GM21423 (cell line): ENCODE measurements at regions not wholly inside any gene's neighbourhood (a gene's known extent, or its start where the extent isn't known, plus 50 kb on each side); places are given as distances from the start of the nearest gene placed in this dataset.
A peak's percentile ranks its signal among the peaks of the same experiment; 100 is the strongest.

Experiments used
- ATAC-seq: cut with Tn5 transposase; IDR thresholded peaks from one replicate; pipeline ENCODE4 v1.9.1; 2021; ENCODE audit warnings: mild to moderate bottlenecking, moderate library complexity; ENCODE audit not compliant: unreplicated experiment

DNA sequence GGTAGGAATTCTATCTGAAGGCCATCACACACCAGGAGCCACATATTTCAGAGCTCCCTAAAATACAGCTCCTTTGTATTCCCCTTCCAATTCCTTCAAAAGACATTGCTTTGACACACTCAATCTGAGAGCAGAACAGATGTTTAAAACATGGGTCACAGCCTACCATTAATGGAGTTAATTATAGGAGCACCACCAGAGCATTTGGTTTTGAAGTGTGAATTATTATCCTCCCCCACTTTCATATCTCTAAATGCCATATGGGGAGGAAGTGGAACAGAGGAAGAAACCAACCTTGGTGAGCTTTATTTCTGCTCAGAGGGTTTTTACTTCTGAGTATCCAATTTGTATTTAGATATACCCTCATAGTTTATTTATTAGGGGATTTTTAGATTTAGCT lies 50.7 kb upstream of the TNFRSF21 start:
- ATAC-seq: peak; percentile 62

DNA sequence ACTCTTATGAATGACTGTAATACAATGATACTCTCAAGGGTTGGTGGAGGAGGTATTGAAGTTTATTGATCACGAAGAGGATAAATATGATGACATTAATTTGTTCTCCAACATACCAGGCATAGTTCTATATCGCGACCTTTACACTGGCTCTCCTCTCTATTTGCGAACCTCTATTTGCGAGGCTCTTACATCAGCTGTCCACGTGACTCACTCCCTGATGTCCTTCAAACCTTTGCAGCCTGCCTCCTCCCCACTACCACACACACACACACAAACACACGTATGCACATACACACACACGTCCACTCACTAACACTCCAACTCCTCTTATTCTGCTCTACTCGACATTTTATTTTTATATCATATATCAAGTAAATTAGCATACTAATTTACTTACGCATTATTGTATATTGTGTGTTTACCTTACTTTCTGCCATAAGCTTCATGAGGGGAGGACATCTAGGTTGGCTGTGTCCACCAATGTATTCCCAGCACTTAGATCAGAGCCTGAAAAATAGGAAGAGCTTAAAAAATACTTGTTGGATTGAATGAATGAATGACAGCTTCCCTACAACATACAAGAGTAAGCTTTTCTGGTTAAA lies 53.3 kb upstream of the TNFRSF21 start:
- ATAC-seq: no peak

DNA sequence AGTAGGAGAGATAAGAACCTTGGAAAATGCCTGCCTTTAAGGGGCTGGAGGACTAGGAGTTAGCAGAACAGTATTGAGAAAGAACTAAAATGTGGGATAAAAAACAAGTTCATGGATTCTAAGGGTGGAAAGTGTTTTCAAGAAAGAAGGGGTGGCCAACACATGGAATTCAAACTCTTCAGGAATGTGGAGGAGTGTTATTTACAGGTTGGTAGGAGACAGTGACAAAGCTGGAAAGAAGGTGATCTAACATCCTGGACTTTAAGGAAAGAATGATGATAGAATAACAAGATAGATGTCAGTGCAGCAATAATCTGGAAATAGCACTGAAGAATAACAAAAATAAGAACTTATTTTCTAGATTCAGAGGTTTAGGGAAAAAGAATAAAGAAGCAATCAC lies 54.0 kb upstream of the TNFRSF21 start:
- ATAC-seq: no peak

DNA sequence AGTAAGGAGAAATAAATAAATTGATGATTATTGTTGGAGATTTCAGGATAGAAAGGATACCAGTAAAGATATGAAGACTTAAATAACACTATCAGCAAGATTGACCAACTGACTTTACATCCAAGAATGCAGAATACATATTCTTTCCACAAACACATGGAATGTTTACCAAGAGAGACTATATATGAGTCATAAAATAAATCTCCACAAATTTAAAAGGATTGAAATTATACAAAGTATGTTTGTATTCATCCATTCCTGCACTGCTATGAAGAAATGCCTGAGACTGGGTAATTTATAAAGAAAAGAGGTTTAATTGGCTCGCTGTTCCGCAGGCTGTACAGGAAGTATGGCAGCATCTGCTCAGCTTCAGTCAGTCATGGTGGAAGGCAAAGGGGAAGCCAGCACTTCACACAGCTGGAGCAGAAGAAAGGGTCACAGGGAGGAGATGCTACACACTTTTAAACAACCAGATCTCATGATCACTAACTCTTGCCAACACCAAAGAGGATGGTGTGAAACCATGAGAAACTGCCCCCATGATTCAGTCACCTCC lies 56.7 kb upstream of the TNFRSF21 start:
- no peak for ATAC-seq

DNA sequence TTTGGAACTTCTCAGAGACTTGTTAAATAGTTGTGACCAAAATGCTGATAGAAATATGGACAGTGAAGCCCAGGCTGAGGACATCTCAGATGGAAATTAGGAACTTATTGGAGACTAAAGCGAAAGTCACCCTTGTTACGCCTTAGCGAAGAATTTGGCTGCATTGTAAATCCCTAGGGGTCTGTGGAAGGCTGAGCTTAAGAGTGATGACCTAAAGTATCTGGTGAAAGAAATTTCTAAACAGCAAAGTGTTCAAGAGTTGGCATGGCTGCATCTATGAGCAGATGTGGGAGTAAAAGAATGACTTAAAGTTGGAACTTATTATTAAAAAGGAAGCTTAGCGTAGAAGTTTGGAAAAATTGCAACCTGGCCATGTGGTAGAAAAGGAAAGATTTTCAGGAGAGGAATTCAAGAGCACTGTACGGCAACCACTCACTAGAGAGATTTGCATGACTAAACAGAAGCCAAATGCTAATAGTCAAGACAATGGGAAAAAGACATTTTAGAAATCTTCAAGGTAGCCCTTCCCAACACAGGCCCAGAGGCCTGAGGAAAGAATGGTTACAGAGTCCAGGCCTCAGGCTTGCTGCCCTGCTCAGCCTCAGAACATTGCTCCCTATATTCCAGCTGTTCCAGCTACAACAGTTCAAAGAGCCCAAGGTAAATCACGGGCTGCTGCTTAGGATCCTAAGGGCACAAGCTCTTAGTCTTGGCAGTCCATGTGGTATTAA lies 61.6 kb upstream of the TNFRSF21 start:
- ATAC-seq: no peak

DNA sequence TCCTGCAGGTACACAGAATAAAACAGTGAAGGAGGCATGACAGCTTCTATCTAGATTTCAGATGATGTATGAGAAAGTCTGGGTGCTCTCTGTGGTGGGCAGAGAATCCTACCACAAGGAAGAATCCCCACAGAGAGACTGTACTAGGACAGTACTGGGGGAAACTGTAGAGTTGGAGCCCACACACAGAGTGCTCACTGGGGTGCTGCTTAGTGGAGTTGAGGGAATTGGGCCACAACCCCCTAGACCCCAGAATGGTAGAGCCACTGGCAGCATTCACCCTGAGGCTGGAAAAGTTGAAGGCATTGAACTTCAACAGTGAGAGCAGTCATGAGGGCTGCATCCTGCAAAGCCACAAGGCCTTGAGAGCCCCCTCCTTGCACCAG lies 62.2 kb upstream of the TNFRSF21 start:
- ATAC-seq: no peak

DNA sequence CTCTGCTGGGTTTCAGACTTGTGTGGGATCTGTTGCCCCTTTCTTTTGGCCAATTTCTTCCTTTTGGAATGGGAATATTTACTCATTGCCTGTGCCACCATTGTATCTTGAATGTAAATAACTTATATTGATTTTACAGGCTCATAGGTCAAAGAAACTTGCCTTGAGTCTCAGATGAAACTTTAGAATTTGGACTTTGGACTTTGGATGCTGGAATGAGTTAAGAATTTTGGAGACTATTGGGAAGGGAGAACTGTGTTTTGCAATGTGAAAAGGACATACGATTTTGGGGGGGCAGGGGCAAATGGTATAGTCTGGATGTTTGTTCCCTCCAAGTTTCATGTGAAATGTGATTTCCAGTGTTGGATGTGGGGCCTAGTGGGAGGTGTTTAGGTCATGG lies 62.6 kb upstream of the TNFRSF21 start:
- no peak for ATAC-seq

DNA sequence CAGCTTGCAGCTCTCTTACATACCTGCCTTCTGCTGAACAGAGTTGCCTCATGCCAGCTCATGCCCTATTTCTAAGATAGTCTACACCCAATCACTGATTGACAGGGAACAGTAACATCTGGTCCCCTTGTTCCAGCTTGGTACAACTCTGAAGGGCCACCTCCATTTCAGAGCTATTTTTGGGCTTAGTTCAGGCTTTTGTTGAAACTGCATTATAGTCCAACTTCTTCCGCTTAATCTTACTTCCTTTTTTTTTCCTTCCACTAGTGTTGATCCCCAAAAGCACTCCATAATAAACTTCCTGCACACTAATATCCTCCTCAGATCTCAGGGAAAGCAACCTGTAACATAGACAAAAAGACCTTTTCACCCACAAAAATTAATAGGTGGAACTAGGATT lies 65.7 kb upstream of the TNFRSF21 start:
- no peak for ATAC-seq

DNA sequence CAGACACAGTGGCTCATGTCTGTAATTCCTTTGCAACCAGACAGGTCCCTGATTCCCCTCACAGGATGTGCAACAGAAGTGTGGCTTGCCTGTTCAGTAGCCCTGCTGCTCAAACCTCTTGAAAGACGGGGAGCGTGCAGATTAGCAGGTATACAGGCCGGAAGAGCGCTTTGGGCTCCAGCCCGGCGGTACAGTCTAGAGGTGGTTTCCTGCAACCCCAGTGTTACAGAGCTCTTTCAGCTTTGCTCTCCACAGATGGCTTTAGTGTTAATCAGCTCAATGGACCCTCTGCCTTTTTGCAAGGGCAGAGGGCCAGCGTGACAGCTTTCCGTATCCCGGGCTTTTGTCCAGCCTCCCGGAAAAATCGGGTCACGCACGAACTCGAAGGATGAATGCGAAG lies 67.2 kb upstream of the TNFRSF21 start:
- ATAC-seq: peak; percentile 88

DNA sequence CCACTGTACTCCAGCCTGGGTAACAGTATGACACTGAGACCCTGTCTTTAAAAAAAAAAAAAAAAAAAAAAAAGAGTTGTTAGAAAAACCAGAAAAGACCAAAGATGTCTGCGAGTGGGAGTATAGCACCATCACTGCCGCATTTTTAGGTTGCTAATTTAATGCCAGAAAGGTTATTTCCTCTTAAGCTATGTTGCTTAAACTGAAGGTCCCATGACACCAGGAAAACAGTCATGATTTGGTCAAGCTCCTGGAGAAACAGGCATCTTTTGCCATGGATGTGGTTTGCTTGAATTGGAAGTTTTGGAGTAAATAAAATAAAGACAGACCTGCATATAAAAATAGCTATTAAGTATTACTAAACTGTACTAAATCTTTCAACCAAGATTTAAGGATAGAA lies 68.3 kb upstream of the TNFRSF21 start:
- no peak for ATAC-seq

DNA sequence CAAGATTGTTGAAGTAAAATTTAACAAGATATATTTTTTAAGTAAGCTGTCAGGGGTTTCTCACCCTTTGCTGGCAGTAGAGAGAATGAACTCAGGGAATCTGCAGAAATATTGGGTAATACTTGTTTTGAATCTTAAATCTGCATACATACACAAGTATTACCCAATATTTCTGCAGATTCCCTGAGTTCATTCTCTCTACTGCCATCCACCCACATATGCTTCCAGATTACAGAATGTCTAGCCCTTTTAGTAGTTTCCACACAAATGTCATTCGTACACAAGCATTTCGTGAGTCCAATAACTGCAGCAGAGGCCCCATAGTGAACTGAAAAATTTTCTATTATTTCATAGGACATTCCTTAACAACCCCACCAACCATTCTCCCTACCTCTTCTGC lies 69.6 kb upstream of the TNFRSF21 start:
- ATAC-seq: no peak

DNA sequence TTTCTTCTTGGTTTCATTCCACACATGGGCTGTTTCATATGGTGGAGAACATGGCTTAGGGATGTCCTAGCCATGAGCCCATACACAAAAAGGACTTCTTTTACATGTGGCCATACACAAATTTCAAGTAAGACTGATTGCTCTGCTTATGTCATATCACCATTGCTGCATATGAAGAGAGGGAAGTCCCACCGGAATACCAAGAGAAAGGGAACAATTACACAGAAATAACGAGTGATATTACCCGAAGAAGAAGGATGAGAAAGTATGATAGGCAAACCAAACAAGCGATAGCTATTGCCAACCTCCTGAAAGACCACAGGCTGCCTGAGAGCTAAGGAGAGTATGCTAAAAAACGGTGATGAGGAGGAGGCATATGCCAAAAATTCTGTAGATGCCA lies 70.5 kb upstream of the TNFRSF21 start:
- ATAC-seq: no peak

DNA sequence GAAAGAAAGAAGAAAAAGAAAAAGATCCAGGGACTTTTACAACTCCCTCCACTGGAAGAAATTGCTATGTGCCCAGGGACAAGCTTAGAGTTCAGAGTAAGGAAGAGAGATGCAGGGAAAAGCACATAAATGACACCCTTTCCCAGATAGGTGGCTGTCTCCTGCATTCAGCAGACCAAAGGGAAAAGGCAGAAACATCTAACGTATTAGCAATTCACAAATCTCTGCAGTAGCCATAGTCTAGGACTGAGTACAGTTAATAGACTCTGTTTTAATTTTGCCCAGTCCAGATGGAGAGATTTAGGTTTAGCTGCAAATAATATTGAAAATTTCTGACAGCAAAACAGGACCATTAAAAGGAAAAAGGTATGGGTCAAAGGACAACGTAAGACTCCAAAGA lies 71.3 kb upstream of the TNFRSF21 start:
- no peak for ATAC-seq

DNA sequence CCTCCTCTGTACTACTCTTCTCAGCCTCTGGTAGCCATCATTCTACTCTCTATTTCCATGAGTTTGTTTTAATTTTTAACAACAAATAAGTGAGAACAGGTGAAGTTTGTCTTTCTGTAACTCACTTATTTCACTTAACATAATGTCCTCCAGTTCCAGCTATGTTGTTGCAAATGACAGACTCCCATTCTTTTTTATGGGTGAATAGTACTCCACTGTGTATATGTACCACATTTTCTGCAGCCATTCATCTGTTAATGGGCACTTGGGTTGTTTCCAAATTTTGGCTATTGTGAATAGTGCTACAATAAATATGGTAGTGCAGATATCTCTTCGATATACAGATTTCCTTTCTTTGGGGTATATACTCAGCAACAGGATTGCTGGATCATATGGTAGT lies 73.7 kb upstream of the TNFRSF21 start:
- ATAC-seq: no peak

DNA sequence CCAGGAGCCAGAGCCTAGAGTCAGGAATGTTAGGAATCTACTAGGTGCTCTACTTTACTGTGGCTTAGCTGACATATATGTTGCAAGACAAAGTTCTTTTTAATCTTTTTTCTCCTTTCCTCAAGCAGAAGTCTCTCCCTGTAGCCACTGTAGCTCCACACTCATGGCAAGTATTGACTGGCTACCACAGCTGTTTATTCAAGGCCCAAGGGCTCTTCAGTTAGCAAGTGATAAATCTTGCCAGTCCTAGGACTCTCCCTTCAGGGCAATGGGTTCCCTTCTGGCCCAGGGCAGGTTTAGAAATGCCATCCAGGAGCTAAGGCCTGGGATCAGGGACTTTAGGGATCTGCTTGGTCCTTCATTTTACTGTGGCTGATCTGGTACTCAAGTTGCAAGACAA lies 82.0 kb upstream of the TNFRSF21 start:
- no peak for ATAC-seq

DNA sequence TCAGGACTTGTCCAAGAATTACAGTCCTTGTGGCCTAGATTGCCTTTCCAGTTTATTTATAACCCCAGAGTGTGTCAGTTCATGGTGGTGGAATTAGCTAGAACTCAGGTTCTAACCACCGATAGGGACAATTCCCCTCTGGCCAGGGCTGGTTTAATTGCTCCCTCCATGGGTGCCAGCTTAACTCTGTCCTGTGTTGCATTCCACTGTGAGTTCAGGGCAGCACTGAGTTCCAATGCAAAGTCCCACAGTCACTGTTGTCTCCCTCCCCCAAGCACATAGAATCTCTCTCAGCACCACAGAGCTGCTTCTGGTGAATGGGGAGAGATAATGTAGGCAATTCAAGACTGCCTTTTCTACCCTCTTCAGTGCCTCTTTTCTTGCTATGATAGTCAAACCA lies 82.5 kb upstream of the TNFRSF21 start:
- no peak for ATAC-seq

DNA sequence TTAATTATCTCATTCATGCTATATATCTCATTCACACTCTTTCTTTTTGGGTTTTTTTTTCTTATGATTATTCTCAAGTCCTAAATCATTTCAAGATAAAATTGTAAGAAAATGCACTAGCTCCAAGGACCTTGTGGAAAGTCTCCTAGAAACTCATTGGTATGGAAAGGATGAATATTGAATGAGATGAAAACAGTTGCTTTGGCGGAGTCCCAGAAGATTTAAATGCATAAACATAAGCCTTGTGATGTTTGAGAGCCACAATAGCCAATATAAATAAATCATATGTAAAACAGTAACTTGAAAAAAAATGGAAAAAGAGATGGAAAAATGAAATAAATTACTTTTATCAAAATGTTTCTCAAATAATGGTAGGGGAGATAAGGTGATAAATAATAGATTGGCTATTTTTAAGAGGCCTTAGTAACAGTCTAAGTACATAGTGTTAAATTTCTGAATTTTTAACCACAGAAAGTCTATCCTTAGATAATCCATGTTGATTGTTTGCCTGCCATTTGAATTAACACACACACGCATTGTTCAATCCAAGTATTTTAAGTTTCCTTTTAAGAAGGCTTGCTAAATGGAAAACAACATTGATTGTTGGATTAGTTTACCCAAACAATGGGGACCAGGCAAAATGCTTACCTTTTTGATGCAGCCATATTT lies 81.1 kb upstream of the CD2AP start:
- ATAC-seq: no peak

DNA sequence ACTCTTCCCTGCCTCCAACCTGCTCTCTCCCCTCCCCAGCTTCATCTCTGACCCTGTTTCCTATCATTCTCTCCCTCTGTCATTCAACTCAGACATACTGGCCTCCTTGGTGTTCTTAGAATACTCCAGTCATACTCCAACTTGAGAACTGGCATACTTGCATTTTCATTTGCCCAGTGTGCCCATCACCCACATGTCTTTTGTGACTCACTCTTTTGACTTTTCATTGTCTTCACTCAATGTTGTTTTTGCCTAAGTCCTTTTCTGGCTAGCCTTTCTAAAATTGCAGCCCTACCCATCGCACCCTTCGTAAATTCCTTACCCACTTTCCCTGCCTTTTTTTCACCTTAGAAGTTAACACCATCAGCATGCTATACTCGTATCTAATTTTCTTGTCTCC lies 77.0 kb upstream of the CD2AP start:
- no peak for ATAC-seq

DNA sequence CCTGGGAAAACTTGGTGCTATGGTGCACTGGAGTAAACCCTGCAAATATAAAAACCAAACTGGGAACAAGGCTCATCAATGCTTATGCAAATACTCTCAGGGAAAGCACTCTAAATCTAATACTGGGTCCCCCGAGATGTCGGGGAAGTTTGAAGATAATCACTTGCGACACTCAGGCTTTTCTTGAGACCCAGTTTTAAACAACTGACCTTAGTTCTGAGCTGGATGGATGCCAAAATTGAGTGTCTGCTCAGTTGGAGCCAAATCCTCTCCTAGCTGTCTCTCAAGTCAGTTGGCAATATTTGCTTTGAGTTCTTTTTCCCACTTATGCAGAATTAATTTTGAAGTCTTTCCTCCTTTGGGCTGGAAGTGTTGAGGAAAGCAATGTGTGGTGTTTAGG lies 75.5 kb upstream of the CD2AP start:
- no peak for ATAC-seq

DNA sequence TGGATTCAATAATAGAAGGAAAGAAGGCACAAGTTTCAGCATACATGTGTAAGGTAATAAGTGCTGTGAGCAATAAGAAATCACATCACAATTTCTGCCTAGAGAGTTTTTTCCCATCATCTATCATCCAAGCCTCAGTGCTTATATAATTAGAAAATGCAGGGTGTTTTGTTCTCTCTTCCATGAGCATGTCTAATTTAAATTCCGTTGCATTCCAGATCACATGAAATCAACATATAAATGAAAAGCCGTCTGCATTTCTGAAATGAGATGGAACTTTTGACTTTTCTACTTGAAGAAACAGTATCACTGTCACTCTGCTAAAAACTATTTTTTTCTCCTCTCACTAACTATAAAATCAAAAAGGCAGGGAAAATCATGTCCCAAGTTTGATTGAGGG lies 74.5 kb upstream of the CD2AP start:
- ATAC-seq: no peak

DNA sequence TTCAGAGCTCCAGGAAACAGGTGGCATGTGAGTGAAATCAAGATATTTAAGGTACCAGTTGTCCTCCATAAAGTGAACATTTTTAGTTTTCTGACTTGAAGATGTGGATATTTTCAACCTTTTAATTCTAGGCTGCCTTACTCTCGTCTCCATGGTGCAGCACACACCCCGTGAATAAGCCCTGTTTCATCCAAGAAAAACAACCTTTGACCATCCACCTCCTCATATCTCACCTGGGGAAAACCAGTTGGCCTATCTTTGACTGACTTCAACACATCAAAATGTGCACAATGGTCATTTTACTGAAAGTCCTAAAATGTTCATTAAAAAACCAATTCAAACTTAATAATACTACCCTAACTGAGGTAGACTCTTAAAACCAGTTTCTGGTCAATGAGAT lies 73.8 kb upstream of the CD2AP start:
- no peak for ATAC-seq

DNA sequence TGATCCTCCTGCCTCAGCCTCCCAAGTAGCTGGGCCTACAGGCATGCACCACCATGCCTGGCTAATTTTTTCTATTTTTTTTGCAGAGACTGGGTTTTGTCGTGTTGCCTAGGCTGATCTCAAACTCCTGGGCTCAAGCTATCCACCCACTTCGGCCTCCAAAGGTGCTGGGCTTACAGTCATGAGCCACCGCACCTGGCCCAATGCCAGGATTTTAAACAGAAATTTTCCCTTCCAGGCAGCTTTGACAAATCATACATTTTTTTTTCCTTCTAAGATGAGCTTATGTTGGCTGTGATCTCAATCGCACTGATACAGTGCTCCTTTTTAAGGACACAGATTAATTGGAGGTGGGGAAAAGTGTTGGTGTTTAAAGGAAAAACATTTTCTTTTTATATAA lies 73.2 kb upstream of the CD2AP start:
- no peak for ATAC-seq
